ENCODE measurements at regions not wholly inside any gene's neighbourhood (a gene's known extent, or its start where the extent isn't known, plus 50 kb on each side); places are given as distances from the start of the nearest gene placed in this dataset.

GRCh38 chr12:24039113-24039525 lies 89.6 kb upstream of the SOX5 start:
- DNase-seq (ENCODE audit: low spot score in 2 of 2): no peak
- Histone ChIP-seq H3K4me3 (no peak overlapping the region), H3K9me3 (no peaks in the 10 kb centered on the region), H3K36me3 (no peaks in the 10 kb centered on the region), H3K27me3 (no peaks in the 10 kb centered on the region), H3K4me1 (peaks cover 0 to 10% of the 10 kb centered on the region in 2 donors), H3K27ac (no peak overlapping the region)
- intact Hi-C loops (cut with DNase I): no loop called here
- TF ChIP-seq CTCF (IDR thresholded peaks at IDR 0.05): no peak

DNA sequence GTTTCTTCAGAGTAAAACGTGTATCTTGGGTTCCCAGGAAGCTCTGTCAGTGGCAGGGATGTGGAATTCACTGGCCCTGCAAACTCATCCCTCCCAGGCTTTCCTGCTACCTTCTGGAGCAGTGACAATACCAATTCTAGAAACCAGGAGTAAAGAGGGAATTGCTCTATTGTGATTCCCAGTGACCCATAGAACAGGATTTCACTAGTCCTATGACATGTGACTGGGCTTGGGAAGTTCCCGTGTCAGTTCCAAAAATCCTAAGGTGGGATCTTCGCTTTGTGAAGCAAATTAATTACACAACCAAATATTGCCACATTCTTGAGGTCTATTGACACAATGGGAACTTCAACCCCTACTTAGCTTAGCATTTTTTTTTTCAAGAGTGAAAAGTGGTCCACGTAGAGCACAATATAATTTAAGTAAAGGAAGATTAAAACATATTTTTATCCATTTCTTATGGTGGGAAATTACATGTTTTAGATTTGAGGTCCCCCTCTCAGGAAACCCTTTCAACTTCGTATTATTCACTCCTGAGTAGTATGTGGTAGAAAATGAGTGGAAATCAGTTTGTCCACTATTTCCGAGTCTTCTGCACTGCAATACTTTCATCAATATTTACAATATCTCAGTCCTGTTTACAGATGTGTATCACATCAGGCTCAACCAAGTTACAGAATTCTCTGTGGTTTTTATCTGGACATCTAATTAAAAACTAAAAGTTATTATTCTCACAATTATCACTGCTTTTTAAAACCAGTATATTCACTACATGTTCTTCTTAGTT lies 88.9 kb upstream of the SOX5 start:
- Histone ChIP-seq H3K27me3 (no peaks in the 10 kb centered on the region), H3K4me1 (peaks cover 0 to 10% of the 10 kb centered on the region in 2 donors), H3K27ac (peak overlapping the region; percentile 38 to 46), H3K4me3 (no peak overlapping the region), H3K36me3 (no peaks in the 10 kb centered on the region), H3K9me3 (no peaks in the 10 kb centered on the region)
- intact Hi-C loops (cut with DNase I): no loop called here
- no peak for TF ChIP-seq CTCF (IDR thresholded peaks at IDR 0.05)
- no peak for DNase-seq (ENCODE audit: low spot score in 2 of 2)

DNA sequence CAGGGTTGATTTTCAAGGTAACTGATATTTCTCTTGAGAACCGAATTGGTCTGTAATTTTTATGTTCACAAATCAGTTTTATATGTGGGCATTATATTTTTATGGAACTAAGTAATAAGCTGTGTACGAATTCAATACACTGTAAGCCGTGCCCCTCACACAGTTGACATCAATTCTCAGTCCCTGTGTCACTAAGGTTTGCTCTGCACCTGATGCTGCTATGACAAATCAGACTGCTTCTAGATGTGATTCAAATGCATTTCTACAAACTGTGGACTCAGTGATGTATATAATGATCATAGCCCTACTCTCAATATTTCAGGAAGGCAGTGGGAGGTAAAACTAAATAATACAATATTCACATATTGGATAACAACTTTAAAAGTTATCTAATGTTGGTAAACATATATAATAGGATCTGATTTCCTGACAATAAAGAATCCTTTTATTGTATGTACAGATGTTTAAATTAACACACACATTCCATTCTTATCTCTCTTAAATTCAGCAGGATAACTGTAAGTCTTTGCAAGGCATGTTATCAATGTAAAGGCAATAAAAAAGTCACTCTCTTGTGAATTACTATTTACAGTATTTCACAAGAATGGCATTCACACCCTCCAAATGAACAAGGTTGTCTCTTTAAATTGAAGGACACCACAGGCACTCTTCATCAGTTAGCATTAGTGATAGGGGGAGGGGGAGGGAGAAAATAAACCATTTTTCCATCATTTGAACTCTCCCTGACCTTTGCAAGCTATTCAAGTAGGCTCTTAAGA lies 87.2 kb upstream of the SOX5 start:
- intact Hi-C loops (cut with DNase I): loop anchor here (1.0 kb wide), 1 partner anchor 24 kb away; no protein-coding TSS in a partner anchor
- no peak for TF ChIP-seq CTCF (IDR thresholded peaks at IDR 0.05)
- H3K4me1 ChIP-seq: peaks cover 0 to 10% of the 10 kb centered on the region in 2 donors
- H3K27ac ChIP-seq: no peak overlapping the region
- H3K27me3 ChIP-seq: no peaks in the 10 kb centered on the region
- no peak for DNase-seq (ENCODE audit: low spot score in 2 of 2)
- H3K4me3 ChIP-seq: no peak overlapping the region
- H3K9me3 ChIP-seq: no peaks in the 10 kb centered on the region
- no peaks in the 10 kb centered on the region for H3K36me3 ChIP-seq

DNA sequence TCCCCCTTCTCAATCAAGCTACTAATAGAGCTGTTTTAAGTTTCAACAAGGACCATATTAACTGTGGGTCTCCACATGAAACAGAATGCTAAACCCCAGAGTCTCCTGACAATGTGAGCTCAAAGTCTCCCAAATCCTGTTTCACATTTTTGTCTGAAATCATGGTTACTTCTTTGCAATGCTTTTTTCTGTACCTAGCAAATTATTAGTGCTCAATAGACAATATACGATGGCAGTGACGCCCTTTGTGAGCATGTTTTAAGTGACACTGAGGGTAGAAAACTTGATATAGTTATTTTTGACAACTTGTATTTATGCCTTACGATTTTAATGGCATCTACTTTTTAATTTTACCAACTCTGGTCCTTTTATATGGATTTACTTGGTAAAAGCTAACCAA lies 85.4 kb upstream of the SOX5 start:
- no peak overlapping the region for H3K27ac ChIP-seq
- no peaks in the 10 kb centered on the region for H3K9me3 ChIP-seq
- H3K4me1 ChIP-seq: peaks cover 0 to 10% of the 10 kb centered on the region in 2 donors
- TF ChIP-seq CTCF (IDR thresholded peaks at IDR 0.05): no peak
- DNase-seq (ENCODE audit: low spot score in 2 of 2): no peak
- no peaks in the 10 kb centered on the region for H3K27me3 ChIP-seq
- H3K36me3 ChIP-seq: no peaks in the 10 kb centered on the region
- no peak overlapping the region for H3K4me3 ChIP-seq
- intact Hi-C loops (cut with DNase I): no loop called here

DNA sequence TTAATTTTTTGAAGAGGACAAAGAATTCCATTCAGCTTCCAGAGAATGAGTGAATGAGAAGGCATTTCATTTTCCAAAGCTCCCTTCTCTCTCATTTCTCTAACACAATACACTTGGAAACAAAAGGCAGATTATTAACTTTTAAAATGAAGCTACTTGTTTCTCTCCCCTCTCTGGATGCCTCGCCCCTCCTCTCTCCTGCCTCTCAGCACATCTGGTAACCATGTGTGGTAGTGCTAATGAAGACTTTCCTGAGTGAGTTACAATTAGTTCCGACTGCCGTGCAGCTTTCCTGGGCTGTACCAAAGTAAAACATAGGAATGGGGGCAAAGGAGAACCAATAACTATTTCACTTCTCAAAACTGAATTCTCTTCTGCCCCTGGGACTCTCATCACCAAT lies 84.7 kb upstream of the SOX5 start:
- DNase-seq (ENCODE audit: low spot score in 2 of 2): no peak
- intact Hi-C loops (cut with DNase I): no loop called here
- no peak for TF ChIP-seq CTCF (IDR thresholded peaks at IDR 0.05)
- Histone ChIP-seq H3K9me3 (no peaks in the 10 kb centered on the region), H3K27me3 (no peaks in the 10 kb centered on the region), H3K4me1 (peaks cover 0 to 10% of the 10 kb centered on the region in 2 donors), H3K27ac (no peak overlapping the region), H3K4me3 (no peak overlapping the region), H3K36me3 (no peaks in the 10 kb centered on the region)

All from ascending aorta (tissue), 2 donors.